ENCODE measurements at regions not wholly inside any gene's neighbourhood (a gene's known extent, or its start where the extent isn't known, plus 50 kb on each side); places are given as distances from the start of the nearest gene placed in this dataset.

GRCh38 chr3:76576201-76576600 is 463.7 kb upstream of the ROBO2 start:
- no peak overlapping the region for H3K4me3 ChIP-seq (ENCODE audit: low read depth, low read length)

DNA sequence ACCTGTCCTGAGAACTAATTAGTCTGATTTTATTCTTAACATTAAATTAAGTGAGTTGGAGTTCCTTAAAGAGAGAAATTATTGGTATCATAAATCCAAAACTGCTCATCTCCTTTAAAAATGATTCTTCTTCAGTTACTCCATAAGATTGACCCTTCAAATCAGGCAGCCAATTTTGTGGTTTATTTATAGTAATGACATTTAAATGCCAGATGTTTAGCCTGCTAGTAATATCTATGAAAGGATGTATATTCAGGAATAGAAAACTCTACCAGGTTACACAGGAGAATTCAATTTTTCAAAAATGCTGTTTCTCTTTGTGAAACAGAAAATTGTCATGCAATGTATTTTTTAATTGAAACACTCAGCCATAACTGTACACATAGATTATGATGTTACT is 457.8 kb upstream of the ROBO2 start:
- H3K4me3 ChIP-seq (ENCODE audit: low read depth, low read length): no peak overlapping the region
- DNase-seq (ENCODE audit: low read depth): no peak
- no peak for TF ChIP-seq CTCF (IDR thresholded peaks at IDR 0.05; ENCODE audit: insufficient read depth, low read depth, low read length)

More at GRCh38 chr3:76576201-76576600, 463.7 kb upstream of the ROBO2 start:
- TF ChIP-seq CTCF (IDR thresholded peaks at IDR 0.05; ENCODE audit: insufficient read depth, low read depth, low read length): no peak
- no peak for DNase-seq (ENCODE audit: low read depth)

DNA sequence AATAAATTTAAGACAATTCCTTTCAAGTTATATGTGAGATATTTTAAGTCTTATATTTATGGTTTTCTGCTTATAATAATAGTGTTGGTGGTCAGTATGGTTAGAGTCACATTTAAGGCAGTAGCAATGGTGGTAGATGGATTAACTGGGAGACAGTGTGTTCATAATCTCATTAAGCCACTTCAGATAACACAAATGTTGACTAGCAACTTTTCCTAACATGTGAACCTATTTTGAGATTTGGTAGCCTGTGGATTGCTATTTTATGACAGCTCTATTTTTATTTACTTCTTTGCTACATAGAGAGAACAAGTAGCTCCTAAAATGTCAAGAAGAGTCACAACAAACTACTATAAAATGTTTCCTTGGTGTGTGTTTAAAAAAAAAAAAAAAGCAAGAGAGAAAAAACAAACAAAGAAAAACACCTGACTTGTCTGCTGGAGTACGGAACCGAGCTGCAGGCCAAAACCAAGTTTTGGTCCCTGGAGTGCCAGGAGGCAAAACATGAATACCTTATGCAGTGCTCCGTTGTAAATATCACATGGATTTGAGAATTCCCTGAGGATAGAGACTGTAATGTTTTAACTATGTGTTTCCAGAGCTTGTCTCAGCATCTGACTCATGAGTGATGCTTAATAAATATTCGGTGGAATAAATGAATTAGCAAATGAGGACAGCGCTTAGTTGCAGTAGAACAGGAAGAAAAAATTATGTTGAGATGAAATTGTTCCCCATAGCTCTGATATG is 457.1 kb upstream of the ROBO2 start:
- TF ChIP-seq CTCF (IDR thresholded peaks at IDR 0.05; ENCODE audit: insufficient read depth, low read depth, low read length): no peak
- H3K4me3 ChIP-seq (ENCODE audit: low read depth, low read length): no peak overlapping the region
- no peak for DNase-seq (ENCODE audit: low read depth)

GRCh38 chr3:76585794-76586392 is 454.0 kb upstream of the ROBO2 start:
- DNase-seq (ENCODE audit: low read depth): no peak
- no peak overlapping the region for H3K4me3 ChIP-seq (ENCODE audit: low read depth, low read length)
- TF ChIP-seq CTCF (IDR thresholded peaks at IDR 0.05; ENCODE audit: insufficient read depth, low read depth, low read length): peak; percentile 57

- DNase-seq (ENCODE audit: low read depth): no peak
- TF ChIP-seq CTCF (IDR thresholded peaks at IDR 0.05; ENCODE audit: insufficient read depth, low read depth, low read length): no peak
- H3K4me3 ChIP-seq (ENCODE audit: low read depth, low read length): no peak overlapping the region
These were observed 453.4 kb upstream of the ROBO2 start for GRCh38 chr3:76586471-76586870.

DNA sequence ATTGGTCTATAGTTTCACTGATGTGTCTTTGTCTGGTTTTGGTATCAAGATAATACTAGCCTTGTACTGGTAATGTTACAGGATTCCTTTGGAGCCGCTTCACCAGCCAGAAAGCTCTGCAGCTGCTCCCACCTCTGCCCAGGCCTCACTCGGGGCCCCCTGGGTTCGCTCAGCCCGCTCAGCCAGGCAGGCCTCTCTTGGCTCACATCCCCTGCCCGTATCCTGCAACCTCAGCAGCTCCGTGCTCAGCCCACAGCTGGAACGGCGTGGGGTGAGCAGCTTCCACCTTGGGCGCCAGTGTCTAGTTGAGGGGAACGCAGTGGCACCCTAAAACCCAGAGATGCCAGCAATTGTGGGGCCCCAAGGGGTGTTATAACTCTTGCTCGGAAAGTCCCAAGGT is 429.7 kb upstream of the ROBO2 start:
- TF ChIP-seq CTCF (IDR thresholded peaks at IDR 0.05; ENCODE audit: insufficient read depth, low read depth, low read length): no peak
- no peak overlapping the region for H3K4me3 ChIP-seq (ENCODE audit: low read depth, low read length)
- DNase-seq (ENCODE audit: low read depth): no peak

All from fibroblast of villous mesenchyme (primary cell).